CD14-positive monocyte (primary cell): ENCODE measurements at regions not wholly inside any gene's neighbourhood (a gene's known extent, or its start where the extent isn't known, plus 50 kb on each side); places are given as distances from the start of the nearest gene placed in this dataset.

ENCODE experiments used
- DNase-seq, 3 donors: peaks; one replicate each; pipeline ENCODE4 v3.0.0-alpha.2; 2011 to 2022
- H2AFZ ChIP-seq: 2 replicates; pipeline ENCODE4 v1.6.0; 2012; ENCODE audit warnings: mild to moderate bottlenecking, low read depth, low read length, inconsistent platforms; ENCODE audit not compliant: insufficient read depth, poor library complexity, severe bottlenecking
- H3K27ac ChIP-seq, 2 donors: 1 replicate in 1 of 2; 2 replicates in 1 of 2; pipeline ENCODE4 v1.5.1; 2012 to 2013; ENCODE audit warnings: low read length in 2 of 2, control low read depth in 1 of 2, inconsistent platforms in 1 of 2, low read depth in 1 of 2, mild to moderate bottlenecking in 1 of 2
- H3K27me3 ChIP-seq, 2 donors: one replicate each; pipeline versions ENCODE4 v1.6.0 to v1.6.1; 2011 to 2013; ENCODE audit warnings: low read length in 2 of 2; ENCODE audit not compliant: control insufficient read depth in 2 of 2, insufficient read depth in 2 of 2
- H3K36me3 ChIP-seq, 2 donors: replicated peaks in 1 of 2; 1 replicate in 1 of 2; 2 replicates in 1 of 2; pipeline versions ENCODE4 v1.5.1 to v1.6.1; 2012 to 2013; ENCODE audit warnings: low read length in 2 of 2, control low read depth in 1 of 2, inconsistent platforms in 1 of 2, mild to moderate bottlenecking in 1 of 2; ENCODE audit not compliant: insufficient read depth in 2 of 2, control insufficient read depth in 1 of 2
- H3K4me1 ChIP-seq, 2 donors: 1 replicate in 1 of 2; 2 replicates in 1 of 2; pipeline versions ENCODE4 v1.5.1 to v1.6.1; 2012 to 2013; ENCODE audit warnings: low read length in 2 of 2, control low read depth in 1 of 2, inconsistent platforms in 1 of 2, mild to moderate bottlenecking in 1 of 2, moderate library complexity in 1 of 2; ENCODE audit not compliant: insufficient read depth in 2 of 2, control insufficient read depth in 1 of 2
- H3K4me2 ChIP-seq: replicated peaks from 2 replicates; pipeline ENCODE3; 2012; ENCODE audit warnings: low read length, moderate library complexity, mild to moderate bottlenecking; ENCODE audit not compliant: poor library complexity, severe bottlenecking; ENCODE audit errors: extremely low read depth
- H3K4me3 ChIP-seq, 3 experiments: fragments of 200-600 bp in 1 of 3; sonication (generic) in 1 of 3; replicated peaks in 1 of 3; 1 replicate in 2 of 3; 2 replicates in 1 of 3; pipeline ENCODE4 v1.5.1; 2011 to 2013; ENCODE audit warnings: low read length in 3 of 3, mild to moderate bottlenecking in 3 of 3, control low read depth in 2 of 3, low read depth in 2 of 3, inconsistent platforms in 1 of 3, moderate library complexity in 1 of 3
- H3K79me2 ChIP-seq: 2 replicates; pipeline ENCODE4 v1.6.0; 2012; ENCODE audit warnings: mild to moderate bottlenecking, control low read depth, inconsistent platforms, low read length, moderate library complexity; ENCODE audit not compliant: insufficient read depth
- H3K9ac ChIP-seq: 2 replicates; pipeline ENCODE4 v1.6.0; 2017; ENCODE audit warnings: low read length, mild to moderate bottlenecking; ENCODE audit not compliant: insufficient read depth, poor library complexity, severe bottlenecking
- H3K9me3 ChIP-seq, 2 donors: replicated peaks in 1 of 2; 1 replicate in 1 of 2; 2 replicates in 1 of 2; pipeline versions ENCODE4 v1.5.1 to v1.6.1; 2012 to 2013; ENCODE audit warnings: low read length in 2 of 2, control low read depth in 1 of 2; ENCODE audit not compliant: control insufficient read depth in 1 of 2, insufficient read depth in 1 of 2
- H4K20me1 ChIP-seq: 2 replicates; pipeline ENCODE4 v1.6.0; 2012; ENCODE audit warnings: mild to moderate bottlenecking, low read length, control low read depth, moderate library complexity; ENCODE audit not compliant: insufficient read depth
- H3K27ac Mint-ChIP-seq, 7 donors: one replicate each; pipeline ENCODE4 v1.8.0; 2020; ENCODE audit warnings: mild to moderate bottlenecking in 7 of 7, mixed read lengths in 7 of 7, moderate library complexity in 6 of 7, inconsistent platforms in 2 of 7
- H3K27me3 Mint-ChIP-seq, 3 donors: one replicate each; pipeline ENCODE4 v1.8.0; 2021 to 2022; ENCODE audit warnings: low read depth in 3 of 3, mild to moderate bottlenecking in 3 of 3, mixed read lengths in 3 of 3, moderate library complexity in 3 of 3, inconsistent platforms in 1 of 3
- H3K36me3 Mint-ChIP-seq, 2 donors: one replicate each; pipeline ENCODE4 v1.8.0; 2020; ENCODE audit warnings: mixed read lengths in 2 of 2, inconsistent platforms in 1 of 2, mild to moderate bottlenecking in 1 of 2
- H3K4me1 Mint-ChIP-seq: one replicate; pipeline ENCODE4 v1.8.0; 2020; ENCODE audit warnings: mild to moderate bottlenecking, mixed read lengths
- H3K4me3 Mint-ChIP-seq, 2 donors: one replicate each; pipeline ENCODE4 v1.8.0; 2020; ENCODE audit warnings: mild to moderate bottlenecking in 2 of 2, mixed read lengths in 2 of 2, moderate library complexity in 1 of 2
- H3K9me3 Mint-ChIP-seq, 7 donors: one replicate each; pipeline ENCODE4 v1.8.0; 2020 to 2022; ENCODE audit warnings: mixed read lengths in 7 of 7, mild to moderate bottlenecking in 6 of 7, moderate library complexity in 6 of 7, inconsistent platforms in 2 of 7
- WGBS: methylation state at CpG from one replicate; pipeline ENCODE4 v1.1.5; 2013; ENCODE audit warnings: missing lambda C conversion rate; ENCODE audit not compliant: insufficient coverage; 5-methylcytosine and 5-hydroxymethylcytosine counted together
- intact Hi-C, 2 donors: fragments of 100-400 bp; cut with micrococcal nuclease; formaldehyde crosslinking; loops; one replicate each; pipeline versions ENCODE4 v1.15.0 to v1.15.1; 2023
- TF ChIP-seq, protein P1 (sequence below): fragments of 200-600 bp; IDR thresholded peaks from one replicate; pipeline ENCODE4 v1.8.0; 2022; ENCODE audit warnings: antibody characterized with exemption, mild to moderate bottlenecking

DNA sequence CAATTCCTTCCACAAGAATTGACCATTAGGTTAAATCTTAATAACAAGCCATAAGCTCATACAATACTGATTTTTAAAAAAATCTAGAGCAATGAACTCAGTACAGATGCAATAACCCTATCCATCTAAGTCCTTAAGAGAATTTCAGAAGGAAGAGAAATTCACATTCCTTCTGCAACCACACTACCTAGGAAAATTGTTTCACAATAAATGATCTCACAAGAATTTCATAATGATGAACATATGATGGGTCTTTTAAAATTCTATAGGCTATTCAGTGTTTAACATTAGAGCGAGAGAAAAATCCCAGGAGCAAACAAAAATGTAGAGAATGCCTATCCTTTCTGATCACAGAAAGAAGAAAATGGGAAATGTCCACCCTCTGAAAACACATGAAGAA is 70.0 kb upstream of the MAGI2 start:
- intact Hi-C loops = no loop called here
- no peak overlapping the region for H2AFZ ChIP-seq
- H3K27ac Mint-ChIP-seq = no peak overlapping the region
- no peaks in the 10 kb centered on the region for H3K9me3 ChIP-seq
- H3K36me3 Mint-ChIP-seq = no peaks in the 10 kb centered on the region
- no peaks in the 10 kb centered on the region for H3K79me2 ChIP-seq
- H3K4me3 Mint-ChIP-seq = no peak overlapping the region
- DNase-seq = no peak
- peaks cover 0 to 4% (median 1%) of the 10 kb centered on the region in 7 donors for H3K9me3 Mint-ChIP-seq
- H3K36me3 ChIP-seq = no peaks in the 10 kb centered on the region
- no peak overlapping the region for H3K4me2 ChIP-seq
- H3K27me3 Mint-ChIP-seq = peaks cover 0 to 5% (median 0%) of the 10 kb centered on the region in 3 donors
- no peaks in the 10 kb centered on the region for H3K4me1 ChIP-seq
- H4K20me1 ChIP-seq = no peaks in the 10 kb centered on the region
- no peaks in the 10 kb centered on the region for H3K4me1 Mint-ChIP-seq
- no CpG with 5 or more reads among the region's 1 CpG for WGBS
- no peak overlapping the region for H3K4me3 ChIP-seq
- H3K9ac ChIP-seq = no peak overlapping the region
- TF ChIP-seq, protein P1, sequence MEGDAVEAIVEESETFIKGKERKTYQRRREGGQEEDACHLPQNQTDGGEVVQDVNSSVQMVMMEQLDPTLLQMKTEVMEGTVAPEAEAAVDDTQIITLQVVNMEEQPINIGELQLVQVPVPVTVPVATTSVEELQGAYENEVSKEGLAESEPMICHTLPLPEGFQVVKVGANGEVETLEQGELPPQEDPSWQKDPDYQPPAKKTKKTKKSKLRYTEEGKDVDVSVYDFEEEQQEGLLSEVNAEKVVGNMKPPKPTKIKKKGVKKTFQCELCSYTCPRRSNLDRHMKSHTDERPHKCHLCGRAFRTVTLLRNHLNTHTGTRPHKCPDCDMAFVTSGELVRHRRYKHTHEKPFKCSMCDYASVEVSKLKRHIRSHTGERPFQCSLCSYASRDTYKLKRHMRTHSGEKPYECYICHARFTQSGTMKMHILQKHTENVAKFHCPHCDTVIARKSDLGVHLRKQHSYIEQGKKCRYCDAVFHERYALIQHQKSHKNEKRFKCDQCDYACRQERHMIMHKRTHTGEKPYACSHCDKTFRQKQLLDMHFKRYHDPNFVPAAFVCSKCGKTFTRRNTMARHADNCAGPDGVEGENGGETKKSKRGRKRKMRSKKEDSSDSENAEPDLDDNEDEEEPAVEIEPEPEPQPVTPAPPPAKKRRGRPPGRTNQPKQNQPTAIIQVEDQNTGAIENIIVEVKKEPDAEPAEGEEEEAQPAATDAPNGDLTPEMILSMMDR = no peak
- H3K27ac ChIP-seq = no peak overlapping the region
- H3K27me3 ChIP-seq = no peaks in the 10 kb centered on the region

DNA sequence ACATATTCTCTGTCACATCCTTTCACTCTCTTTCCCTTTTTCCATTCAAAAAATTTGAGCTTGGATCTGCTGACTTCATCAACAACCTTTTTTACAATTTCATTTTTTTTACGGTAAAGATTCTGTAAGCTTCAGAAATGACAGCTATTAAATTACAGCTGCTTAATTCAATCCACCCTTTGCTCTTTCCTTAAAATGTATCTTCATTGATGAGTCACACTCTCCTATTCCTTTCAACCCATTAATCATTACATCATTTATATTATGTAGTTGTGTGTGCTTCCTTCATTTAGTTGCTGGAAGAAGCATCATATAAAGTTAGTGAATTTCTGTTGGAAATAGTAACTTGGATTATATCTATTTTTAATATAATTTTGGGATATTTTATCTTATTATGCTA is 67.1 kb upstream of the MAGI2 start:
- Histone ChIP-seq H3K79me2 (no peaks in the 10 kb centered on the region), H3K4me2 (no peak overlapping the region), H3K27me3 (no peaks in the 10 kb centered on the region), H3K9me3 (no peaks in the 10 kb centered on the region), H3K4me1 (no peaks in the 10 kb centered on the region), H4K20me1 (no peaks in the 10 kb centered on the region), H3K4me3 (no peak overlapping the region), H3K27ac (no peak overlapping the region), H3K36me3 (no peaks in the 10 kb centered on the region), H2AFZ (no peak overlapping the region), H3K9ac (no peak overlapping the region)
- no peak for DNase-seq
- Mint-ChIP-seq H3K27me3 (peaks cover 0 to 3% (median 0%) of the 10 kb centered on the region in 3 donors), H3K27ac (no peak overlapping the region), H3K4me3 (no peak overlapping the region), H3K4me1 (no peaks in the 10 kb centered on the region), H3K36me3 (no peaks in the 10 kb centered on the region), H3K9me3 (peaks cover 0 to 4% (median 0%) of the 10 kb centered on the region in 7 donors)
- intact Hi-C loops = no loop called here
- 100% methylated on average over 1 of the region's 1 CpG for WGBS
- TF ChIP-seq, protein P1 = no peak
